K562 (cell line): ENCODE measurements at regions not wholly inside any gene's neighbourhood (a gene's known extent, or its start where the extent isn't known, plus 50 kb on each side); places are given as distances from the start of the nearest gene placed in this dataset.

ENCODE experiments used
- ATAC-seq: fragments of 200-7000 bp; cut with Tn5 transposase; 3 replicates; pipeline ENCODE4 v1.9.1; 2020; ENCODE audit warnings: moderate library complexity
- BruUV-seq: library from RNA; stranded (reverse); fragments of 400-500 nt; replicated peaks from 2 replicates; lab custom pipeline; 2021; lab: Mats Ljungman, UMichigan
- CTCF ChIA-PET: fragments of 300-600 bp; formaldehyde crosslinking; extraction: SDS; loops from one replicate; lab custom pipeline; 2021; ENCODE audit warnings: low intra/inter-chr PET ratio; lab: Yijun Ruan, JAX
- POLR2A ChIA-PET: fragments of 300-600, 350-650 bp; sonication (Branson Sonifier 250); formaldehyde crosslinking; extraction: SDS; loops from one replicate; lab custom pipeline; 2021; ENCODE audit warnings: antibody characterized with exemption, inconsistent platforms; lab: Yijun Ruan, JAX
- DNase-seq, 4 experiments: peaks; one replicate each; pipeline versions ENCODE4 v3.0.0 to v3.0.0-alpha.2; 2011 to 2018; ENCODE audit warnings: low spot score in 3 of 4, mixed read lengths in 3 of 4; ENCODE audit errors: extremely low read depth in 1 of 4
- FAIRE-seq: peaks from 2 replicates; lab custom pipeline; 2011; peaks lifted over from hg19 to GRCh38; lab: Jason Lieb, UNC
- H2AFZ ChIP-seq: 2 replicates; pipeline ENCODE4 v1.6.0; 2011; ENCODE audit warnings: low read depth, low read length, control low read depth, inconsistent platforms
- H3K27ac ChIP-seq: fragments of 200-600 bp; 3 replicates; pipeline ENCODE4 v1.8.0; 2011; ENCODE audit warnings: low read depth, mild to moderate bottlenecking, control low read depth, inconsistent platforms, low read length, moderate library complexity, mixed read lengths; ENCODE audit errors: extremely low read depth
- H3K27me3 ChIP-seq, 2 experiments: fragments of 300-600 bp in 1 of 2; 2 replicates in 1 of 2; 3 replicates in 1 of 2; pipeline versions ENCODE4 v1.6.0 to v1.8.0; 2011; ENCODE audit warnings: inconsistent platforms in 2 of 2, low read length in 2 of 2, mild to moderate bottlenecking in 1 of 2, mixed read lengths in 1 of 2, moderate library complexity in 1 of 2; ENCODE audit not compliant: control insufficient read depth in 2 of 2, insufficient read depth in 2 of 2
- H3K36me3 ChIP-seq: fragments of 300-600 bp; 3 replicates; pipeline ENCODE4 v1.8.0; 2011; ENCODE audit warnings: mild to moderate bottlenecking, low read length, inconsistent platforms; ENCODE audit not compliant: control insufficient read depth, insufficient read depth
- H3K4me1 ChIP-seq, 2 experiments: fragments of 200-600 bp in 1 of 2; replicated peaks in 1 of 2; 2 replicates in 1 of 2; 3 replicates in 1 of 2; pipeline versions ENCODE4 v1.5.1 to v1.8.0; 2011; ENCODE audit warnings: inconsistent platforms in 2 of 2, low read length in 2 of 2, mild to moderate bottlenecking in 1 of 2, mixed read lengths in 1 of 2, moderate library complexity in 1 of 2; ENCODE audit not compliant: control insufficient read depth in 2 of 2, insufficient read depth in 2 of 2
- H3K4me2 ChIP-seq: 2 replicates; pipeline ENCODE4 v1.6.1; 2011; ENCODE audit warnings: low read length, control low read depth, inconsistent platforms, mixed read lengths; ENCODE audit not compliant: insufficient read depth
- H3K4me3 ChIP-seq: fragments of 200-600 bp; sonication (generic), shearing (Covaris generic); 2 replicates; pipeline ENCODE4 v1.5.1; 2016; ENCODE audit warnings: control low read depth, inconsistent platforms
- H3K79me2 ChIP-seq: fragments of 200-600 bp; 3 replicates; pipeline ENCODE4 v1.8.0; 2011; ENCODE audit warnings: low read length, inconsistent platforms; ENCODE audit not compliant: control insufficient read depth, insufficient read depth
- H3K9ac ChIP-seq, 2 experiments: 2 replicates each; pipeline versions ENCODE4 v1.6.0 to v1.6.1; 2011; ENCODE audit warnings: low read depth in 2 of 2, low read length in 2 of 2, control low read depth in 1 of 2, inconsistent platforms in 1 of 2, mild to moderate bottlenecking in 1 of 2, mixed read lengths in 1 of 2; ENCODE audit not compliant: insufficient read depth in 1 of 2
- H3K9me1 ChIP-seq: one replicate; pipeline ENCODE4 v1.6.0; 2011; ENCODE audit warnings: inconsistent platforms, mild to moderate bottlenecking, low read length, moderate library complexity; ENCODE audit not compliant: control insufficient read depth, insufficient read depth
- H3K9me3 ChIP-seq: replicated peaks from 2 replicates; pipeline ENCODE4 v1.5.1; 2011; ENCODE audit warnings: low read depth, low read length, inconsistent platforms; ENCODE audit not compliant: control insufficient read depth, insufficient read depth
- H4K20me1 ChIP-seq: replicated peaks from 2 replicates; pipeline ENCODE4 v1.6.1; 2011; ENCODE audit warnings: low read length, inconsistent platforms, mixed read lengths; ENCODE audit not compliant: control insufficient read depth, insufficient read depth
- MAFG ChIP-seq: fragments of 450-650 bp; conservative IDR thresholded peaks from 2 replicates; pipeline ENCODE4 v1.6.1; 2016; ENCODE audit warnings: missing genetic modification characterization, missing compliant biosample characterization
- POLR2G ChIP-seq: fragments of 200-400 bp; formaldehyde crosslinking; IDR thresholded peaks from 2 replicates; pipeline ENCODE4 v1.6.1; 2017; ENCODE audit warnings: low read depth, mild to moderate bottlenecking, antibody characterized with exemption, low read length, moderate library complexity
- ZNF316 ChIP-seq: fragments of 450-650 bp; IDR thresholded peaks from 2 replicates; pipeline ENCODE4 v1.6.1; 2016
- WGBS: fragments of 100-300 bp; shearing (Covaris generic); methylation state at CpG from one replicate; pipeline ENCODE4 v1.1.6; 2016; ENCODE audit warnings: low coverage, mixed read lengths; ENCODE audit not compliant: insufficient coverage; ENCODE audit errors: missing lambda C conversion rate; 5-methylcytosine and 5-hydroxymethylcytosine counted together
- in situ Hi-C: fragments of 300-500 bp; cut with MboI; formaldehyde crosslinking; loops from 4 replicates; pipeline ENCODE4 v1.15.0; 2018; ENCODE audit warnings: inconsistent platforms, mixed read lengths
- intact Hi-C: fragments of 100-400 bp; cut with micrococcal nuclease; formaldehyde crosslinking; loops from 2 replicates; pipeline ENCODE4 v1.14.2; 2022
- TF ChIP-seq, protein P1 (sequence below): IDR thresholded peaks from 2 replicates; pipeline ENCODE4 v1.6.1; 2011; ENCODE audit not compliant: insufficient read length; ENCODE audit errors: extremely low read depth

DNA sequence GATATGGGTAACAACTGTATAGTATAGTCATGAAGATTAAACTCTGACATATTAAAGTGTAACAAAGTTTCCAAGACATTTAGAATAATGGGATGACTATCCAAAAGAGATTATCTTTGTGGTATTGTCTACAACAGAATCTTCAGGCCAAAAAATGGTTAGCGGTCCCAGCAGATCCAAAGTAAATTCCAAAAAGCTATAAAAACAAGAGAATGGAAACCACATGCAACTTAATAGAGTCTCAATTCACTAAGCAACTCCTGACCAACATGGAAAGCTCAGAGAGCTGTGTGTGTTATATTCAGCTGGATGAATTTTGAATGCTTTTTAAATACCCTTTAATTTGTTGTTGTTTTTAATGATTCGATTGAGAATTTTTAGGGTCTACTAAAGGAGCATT lies 688.2 kb downstream of the CETN3 start (continued):
- no peak for TF ChIP-seq POLR2G

DNA sequence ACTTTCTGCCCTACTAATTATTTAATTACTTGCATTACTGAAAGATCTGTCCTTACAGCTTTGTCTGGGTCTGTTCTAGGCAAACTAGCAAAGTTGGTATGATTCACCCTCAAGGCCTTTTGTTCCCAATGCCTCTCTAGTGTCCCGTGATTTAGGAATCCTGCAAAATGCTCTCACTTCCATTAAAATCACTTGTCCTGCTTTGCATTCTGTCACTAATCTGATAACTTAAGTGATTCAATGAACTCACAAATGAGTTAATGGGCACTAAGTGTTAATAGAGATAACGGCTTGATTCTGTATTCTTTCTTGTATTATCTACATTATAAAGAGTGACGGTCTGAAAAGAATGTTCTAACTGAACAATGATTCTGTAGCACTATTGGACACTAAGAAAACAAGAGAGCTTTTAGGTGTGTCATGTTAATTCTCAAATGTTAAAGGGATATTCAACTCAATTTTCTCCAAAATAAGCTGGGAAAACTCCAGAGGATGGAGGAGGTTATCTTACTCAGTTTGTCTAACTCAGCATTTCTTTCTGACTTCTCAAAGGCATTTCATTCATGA lies 697.3 kb downstream of the CETN3 start:
- Histone ChIP-seq H3K36me3 (no peaks in the 10 kb centered on the region), H3K4me3 (no peak overlapping the region), H3K9me3 (no peaks in the 10 kb centered on the region), H3K4me2 (no peak overlapping the region), H2AFZ (no peak overlapping the region), H3K79me2 (no peaks in the 10 kb centered on the region), H3K27me3 (no peaks in the 10 kb centered on the region)
- CTCF ChIA-PET: no interaction called here
- DNase-seq: no peak
- no peak for FAIRE-seq
- POLR2A ChIA-PET: no interaction called here
- ATAC-seq: no peak
- WGBS: 0% methylated on average over 3 of the region's 3 CpGs
- TF ChIP-seq ZNF316 (peak; percentile 29; the same call in 1 of the 2 replicates), MAFG (tag) (no peak)
- TF ChIP-seq, protein P1, sequence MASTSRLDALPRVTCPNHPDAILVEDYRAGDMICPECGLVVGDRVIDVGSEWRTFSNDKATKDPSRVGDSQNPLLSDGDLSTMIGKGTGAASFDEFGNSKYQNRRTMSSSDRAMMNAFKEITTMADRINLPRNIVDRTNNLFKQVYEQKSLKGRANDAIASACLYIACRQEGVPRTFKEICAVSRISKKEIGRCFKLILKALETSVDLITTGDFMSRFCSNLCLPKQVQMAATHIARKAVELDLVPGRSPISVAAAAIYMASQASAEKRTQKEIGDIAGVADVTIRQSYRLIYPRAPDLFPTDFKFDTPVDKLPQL: no peak
- TF ChIP-seq, all 486 proteins: peak for 1
- H3K9me1 ChIP-seq: no peaks in the 10 kb centered on the region
- H3K4me1 ChIP-seq: no peaks in the 10 kb centered on the region
- no peak overlapping the region for H3K9ac ChIP-seq
- no peaks in the 10 kb centered on the region for H4K20me1 ChIP-seq
- in situ Hi-C loops (no loop called here), intact Hi-C loops (no loop called here)
- no TSS peak for BruUV-seq
- H3K27ac ChIP-seq: no peak overlapping the region
